Mesothelial cell of epicardium (in vitro differentiated cells): ENCODE measurements at regions not wholly inside any gene's neighbourhood (a gene's known extent, or its start where the extent isn't known, plus 50 kb on each side); places are given as distances from the start of the nearest gene placed in this dataset.
"Not testable (repeated sequence)": the region's sequence is repeated elsewhere in the genome, so short reads cannot be mapped to it uniquely, and the experiment has no call there.

ENCODE experiments used
- DNase-seq, 2 experiments: peaks; one replicate each; pipeline ENCODE4 v3.0.0; 2021; ENCODE audit warnings: low spot score in 2 of 2; ENCODE audit not compliant: unreplicated experiment in 2 of 2
- H3K27ac Mint-ChIP-seq: 2 replicates; pipeline ENCODE4 v1.8.0; 2021; ENCODE audit warnings: mixed read lengths
- H3K27me3 Mint-ChIP-seq: 2 replicates; pipeline ENCODE4 v1.8.0; 2021; ENCODE audit warnings: low read depth, mixed read lengths
- H3K36me3 Mint-ChIP-seq: 2 replicates; pipeline ENCODE4 v1.8.0; 2021; ENCODE audit warnings: mixed read lengths
- H3K4me1 Mint-ChIP-seq: 2 replicates; pipeline ENCODE4 v1.8.0; 2021; ENCODE audit warnings: mixed read lengths
- H3K4me3 Mint-ChIP-seq: 2 replicates; pipeline ENCODE4 v1.8.0; 2021; ENCODE audit warnings: mild to moderate bottlenecking, moderate library complexity, mixed read lengths
- H3K9me3 Mint-ChIP-seq: 2 replicates; pipeline ENCODE4 v1.8.0; 2021; ENCODE audit warnings: mixed read lengths
- TF ChIP-seq, protein P1 (sequence below): fragments of 200-600 bp; sonication (generic); IDR thresholded peaks from one replicate; pipeline ENCODE4 v1.5.0; 2021; ENCODE audit warnings: antibody characterized with exemption; ENCODE audit not compliant: unreplicated experiment

DNA sequence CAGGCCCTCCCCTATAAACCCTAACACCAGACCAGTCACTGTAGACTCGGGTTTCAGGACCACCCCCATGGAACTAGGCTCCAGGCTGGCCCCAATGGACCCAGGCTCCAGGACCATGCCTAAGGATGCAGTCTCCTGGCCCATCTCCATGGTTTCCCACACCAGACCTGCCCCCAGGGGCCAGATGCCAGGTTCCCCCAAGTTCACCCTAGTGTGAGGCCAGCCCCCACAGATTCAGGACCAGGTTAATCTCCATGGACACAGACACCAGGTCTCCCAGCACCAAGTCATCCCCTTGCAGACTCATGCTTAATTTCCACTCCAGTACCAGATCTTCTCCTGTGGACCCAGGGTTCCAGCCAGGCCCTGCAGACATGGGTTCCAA is 103.8 kb upstream of the LANCL2 start:
- TF ChIP-seq, protein P1, sequence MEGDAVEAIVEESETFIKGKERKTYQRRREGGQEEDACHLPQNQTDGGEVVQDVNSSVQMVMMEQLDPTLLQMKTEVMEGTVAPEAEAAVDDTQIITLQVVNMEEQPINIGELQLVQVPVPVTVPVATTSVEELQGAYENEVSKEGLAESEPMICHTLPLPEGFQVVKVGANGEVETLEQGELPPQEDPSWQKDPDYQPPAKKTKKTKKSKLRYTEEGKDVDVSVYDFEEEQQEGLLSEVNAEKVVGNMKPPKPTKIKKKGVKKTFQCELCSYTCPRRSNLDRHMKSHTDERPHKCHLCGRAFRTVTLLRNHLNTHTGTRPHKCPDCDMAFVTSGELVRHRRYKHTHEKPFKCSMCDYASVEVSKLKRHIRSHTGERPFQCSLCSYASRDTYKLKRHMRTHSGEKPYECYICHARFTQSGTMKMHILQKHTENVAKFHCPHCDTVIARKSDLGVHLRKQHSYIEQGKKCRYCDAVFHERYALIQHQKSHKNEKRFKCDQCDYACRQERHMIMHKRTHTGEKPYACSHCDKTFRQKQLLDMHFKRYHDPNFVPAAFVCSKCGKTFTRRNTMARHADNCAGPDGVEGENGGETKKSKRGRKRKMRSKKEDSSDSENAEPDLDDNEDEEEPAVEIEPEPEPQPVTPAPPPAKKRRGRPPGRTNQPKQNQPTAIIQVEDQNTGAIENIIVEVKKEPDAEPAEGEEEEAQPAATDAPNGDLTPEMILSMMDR: no peak
- H3K9me3 Mint-ChIP-seq: no peaks in the 10 kb centered on the region

DNA sequence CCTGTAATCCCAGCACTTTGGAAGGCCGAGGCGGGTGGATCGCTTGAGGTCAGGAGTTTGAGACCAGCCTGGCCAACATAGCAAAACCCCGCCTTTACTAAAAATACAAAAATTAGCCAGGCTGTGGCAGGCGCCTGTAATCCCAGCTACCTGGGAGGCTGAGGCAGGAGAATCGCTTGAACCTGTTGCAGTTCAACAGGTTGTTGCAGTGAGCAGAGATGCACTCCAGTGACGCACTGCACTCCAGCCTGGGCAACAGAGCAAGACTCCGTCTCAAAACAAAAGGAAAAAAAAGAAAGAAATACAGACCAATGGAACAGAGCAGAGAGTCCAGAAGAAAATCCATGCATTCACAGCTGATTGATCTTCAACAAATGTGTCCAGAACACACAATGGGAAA is 99.8 kb upstream of the LANCL2 start:
- not testable (repeated sequence) for H3K36me3 Mint-ChIP-seq, H3K27ac Mint-ChIP-seq, H3K4me1 Mint-ChIP-seq, H3K4me3 Mint-ChIP-seq, DNase-seq, H3K9me3 Mint-ChIP-seq
- peaks cover 50% of the 10 kb centered on the region for H3K27me3 Mint-ChIP-seq

More for the DNA sequence above, 103.8 kb upstream of the LANCL2 start:
- H3K4me1 Mint-ChIP-seq: no peaks in the 10 kb centered on the region
- H3K27me3 Mint-ChIP-seq: peaks cover 54% of the 10 kb centered on the region
- H3K27ac Mint-ChIP-seq: no peak overlapping the region
- no peak for DNase-seq
- H3K36me3 Mint-ChIP-seq: no peaks in the 10 kb centered on the region
- no peak overlapping the region for H3K4me3 Mint-ChIP-seq

DNA sequence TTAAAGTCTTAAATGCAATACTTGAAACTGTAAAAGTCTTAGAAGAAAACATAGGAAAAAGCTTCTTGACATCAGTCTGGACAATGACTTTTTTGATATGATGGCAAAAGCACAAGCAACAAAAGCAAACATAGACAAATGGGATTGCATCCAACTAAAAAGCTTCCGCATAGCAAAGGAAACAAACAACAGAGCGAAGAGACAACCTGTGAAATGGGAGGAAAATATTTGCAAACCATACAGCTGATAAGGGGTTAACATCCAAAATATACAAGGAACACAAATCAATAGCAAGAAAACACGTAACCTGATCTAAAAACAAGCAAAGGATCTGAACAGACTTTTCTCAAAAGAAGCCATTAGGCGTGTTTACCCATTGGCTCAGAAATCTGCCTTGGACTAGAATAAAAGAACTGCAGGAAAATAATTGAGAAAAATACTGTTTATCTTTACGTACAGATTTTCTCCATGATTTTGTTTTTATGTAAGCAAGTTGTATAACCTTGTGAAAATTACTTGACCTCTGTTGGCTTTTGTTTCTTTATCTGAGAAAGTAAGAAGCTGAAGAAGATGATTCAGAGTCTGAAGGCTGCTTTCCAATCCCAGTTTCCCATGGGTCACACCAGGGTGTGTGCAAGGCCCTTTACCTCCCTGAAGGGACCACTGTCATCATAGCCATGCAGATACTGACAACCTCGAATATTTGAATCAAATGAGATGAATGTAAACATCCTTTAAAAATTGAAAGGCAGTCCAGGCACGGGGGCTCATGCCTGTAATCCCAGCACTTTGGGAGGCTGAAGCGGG is 99.1 kb upstream of the LANCL2 start:
- DNase-seq: no peak
- peaks cover 51% of the 10 kb centered on the region for H3K27me3 Mint-ChIP-seq
- no peaks in the 10 kb centered on the region for H3K4me1 Mint-ChIP-seq
- H3K36me3 Mint-ChIP-seq: no peaks in the 10 kb centered on the region
- H3K27ac Mint-ChIP-seq: no peak overlapping the region
- no peak overlapping the region for H3K4me3 Mint-ChIP-seq
- no peaks in the 10 kb centered on the region for H3K9me3 Mint-ChIP-seq
- TF ChIP-seq, protein P1: no peak

DNA sequence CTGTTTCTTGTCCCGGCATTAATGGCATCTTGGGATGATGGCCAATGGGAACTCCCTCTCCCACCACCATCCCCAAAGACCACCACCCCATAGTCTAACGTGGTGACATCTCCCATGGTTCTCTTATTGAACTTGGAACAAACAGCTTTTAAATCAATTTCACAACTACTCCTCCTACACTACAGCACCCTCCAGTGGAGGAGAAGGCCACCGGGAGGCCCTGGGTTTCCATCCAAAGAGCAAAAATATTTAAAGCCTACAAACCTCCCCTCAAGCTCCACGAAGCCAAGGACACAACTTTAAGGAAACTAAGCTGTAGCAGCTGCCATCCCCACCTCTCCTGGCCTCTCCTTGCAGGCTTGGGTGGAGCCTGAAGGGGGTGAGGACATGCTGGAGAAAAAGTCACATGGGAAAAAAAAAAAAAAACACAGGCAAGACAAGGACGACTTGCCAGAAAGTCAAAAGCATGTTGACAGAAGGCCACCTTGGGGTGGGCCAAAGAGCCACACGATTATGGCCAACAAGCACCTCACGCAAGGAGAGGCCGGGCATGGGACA is 94.0 kb upstream of the LANCL2 start:
- no peak for DNase-seq
- TF ChIP-seq, protein P1: no peak
- Mint-ChIP-seq H3K36me3 (no peaks in the 10 kb centered on the region), H3K9me3 (no peaks in the 10 kb centered on the region), H3K27ac (no peak overlapping the region), H3K4me3 (no peak overlapping the region), H3K4me1 (peaks cover 5% of the 10 kb centered on the region), H3K27me3 (peaks cover 25% of the 10 kb centered on the region)

DNA sequence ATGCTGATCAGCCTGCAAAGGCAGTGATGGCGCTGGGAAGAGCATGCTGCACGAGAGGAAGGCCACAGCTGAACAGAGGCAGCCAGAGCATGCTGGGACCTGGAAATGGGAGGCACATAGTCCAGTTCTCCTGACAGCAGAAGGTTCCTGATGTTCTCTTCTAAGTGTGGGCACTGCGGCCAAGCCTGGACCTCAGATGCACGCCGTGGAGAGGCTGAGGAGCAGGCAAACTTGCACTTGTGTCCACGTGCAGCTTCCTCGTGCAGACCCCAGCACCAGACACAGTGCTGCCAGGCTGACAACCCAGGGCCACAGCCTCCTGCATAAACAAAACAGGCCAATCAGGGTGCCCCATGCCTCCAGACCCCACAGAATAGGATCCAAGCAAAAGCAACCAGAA is 93.5 kb upstream of the LANCL2 start:
- no peak overlapping the region for H3K27ac Mint-ChIP-seq
- DNase-seq: no peak
- H3K4me3 Mint-ChIP-seq: no peak overlapping the region
- H3K4me1 Mint-ChIP-seq: peaks cover 5% of the 10 kb centered on the region
- H3K27me3 Mint-ChIP-seq: peaks cover 23% of the 10 kb centered on the region
- TF ChIP-seq, protein P1: no peak
- no peaks in the 10 kb centered on the region for H3K9me3 Mint-ChIP-seq
- no peaks in the 10 kb centered on the region for H3K36me3 Mint-ChIP-seq

DNA sequence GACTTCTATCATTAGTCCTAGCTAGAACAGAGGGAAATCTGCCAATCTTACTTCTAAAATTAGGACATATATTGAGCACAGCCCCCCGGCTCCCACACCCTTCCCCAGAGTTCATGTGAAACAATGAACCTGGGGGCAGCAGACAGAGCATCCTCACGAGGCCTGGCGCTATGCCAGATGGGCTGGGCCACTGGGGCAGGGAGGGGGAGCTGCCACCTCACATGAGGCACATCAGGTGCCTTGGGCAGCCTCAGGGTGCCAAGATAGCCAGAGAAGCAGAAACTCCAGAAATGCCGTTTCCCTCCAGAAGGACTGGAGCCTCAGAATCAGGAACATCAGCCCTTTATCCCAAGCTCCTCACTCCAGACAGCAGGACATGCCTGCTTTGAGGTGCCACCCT is 92.8 kb upstream of the LANCL2 start:
- H3K27ac Mint-ChIP-seq: no peak overlapping the region
- DNase-seq: no peak
- no peak overlapping the region for H3K4me3 Mint-ChIP-seq
- no peaks in the 10 kb centered on the region for H3K36me3 Mint-ChIP-seq
- TF ChIP-seq, protein P1: no peak
- peaks cover 21% of the 10 kb centered on the region for H3K27me3 Mint-ChIP-seq
- H3K9me3 Mint-ChIP-seq: no peaks in the 10 kb centered on the region
- peaks cover 5% of the 10 kb centered on the region for H3K4me1 Mint-ChIP-seq
